ENCODE measurements at regions not wholly inside any gene's neighbourhood (a gene's known extent, or its start where the extent isn't known, plus 50 kb on each side); places are given as distances from the start of the nearest gene placed in this dataset.
"Not testable (repeated sequence)": the region's sequence is repeated elsewhere in the genome, so short reads cannot be mapped to it uniquely, and the experiment has no call there.

DNA sequence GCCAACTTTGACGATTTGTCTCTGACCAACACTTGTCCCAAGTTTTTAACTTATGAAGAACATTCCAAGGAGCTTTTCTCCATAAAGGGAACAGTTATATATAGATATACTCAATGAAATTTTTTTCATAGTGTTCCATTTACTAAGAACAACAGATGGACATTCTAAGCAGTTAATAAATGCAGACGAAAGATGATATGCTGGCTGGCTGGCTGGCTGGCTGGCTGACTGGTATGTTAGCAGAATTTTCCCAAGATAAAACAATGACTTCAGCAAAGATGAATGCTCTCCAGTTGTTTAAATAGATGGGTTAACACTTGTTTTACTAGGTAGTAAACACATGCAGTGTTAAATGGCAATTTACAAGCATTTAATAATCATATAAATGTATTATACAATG is 62.2 kb downstream of the SPANXN3 start:
- intact Hi-C loops (cut with micrococcal nuclease) = no loop called here

DNA sequence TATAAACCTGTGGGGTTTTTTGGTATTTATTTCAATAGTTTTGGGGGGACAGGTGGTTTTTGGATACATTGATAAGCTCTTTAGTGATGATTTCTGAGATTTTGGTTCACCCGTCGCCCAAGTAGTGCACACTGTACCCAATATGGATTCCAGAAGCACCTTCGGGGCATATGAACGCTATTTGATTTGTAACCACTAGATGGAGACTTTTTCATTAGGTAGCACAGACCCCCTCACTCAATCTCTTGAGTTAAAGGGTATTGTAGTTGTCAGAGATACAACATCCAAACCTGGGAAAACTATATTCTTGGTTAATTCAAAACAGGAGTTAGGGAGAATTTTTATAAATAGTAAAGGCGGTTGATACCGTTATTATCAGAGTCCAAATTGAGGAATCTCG is 79.8 kb downstream of the SPANXN3 start:
- intact Hi-C loops (cut with micrococcal nuclease) = loop anchor here (5.0 kb wide), 1 partner anchor 1755 kb away; no protein-coding TSS in a partner anchor

- intact Hi-C loops (cut with micrococcal nuclease) = loop anchor here (5.0 kb wide), 1 partner anchor 1756 kb away; no protein-coding TSS in a partner anchor
Measured at GRCh38 chrX:143435916-143436315, 81.4 kb downstream of the SPANXN3 start.

DNA sequence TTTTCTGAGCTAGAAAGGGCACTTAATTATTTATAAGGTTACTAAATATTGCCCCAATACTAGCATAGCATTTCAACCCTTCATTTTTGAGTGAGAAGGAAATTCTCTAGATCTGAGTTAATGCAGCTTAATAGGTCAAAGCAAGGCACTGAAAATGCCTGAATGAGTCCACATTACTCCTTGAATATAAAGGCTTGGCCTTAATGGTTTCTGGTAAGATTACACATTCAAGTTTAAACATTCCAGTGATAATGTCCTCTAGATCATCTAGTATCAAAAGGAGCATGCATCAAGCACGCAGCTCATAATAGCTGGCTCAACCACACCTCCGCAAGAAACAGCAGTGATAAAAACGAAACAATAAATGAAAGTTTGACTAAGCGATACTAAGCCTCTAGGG is 87.5 kb downstream of the SPANXN3 start:
- intact Hi-C loops (cut with micrococcal nuclease) = no loop called here

- intact Hi-C loops (cut with micrococcal nuclease) = no loop called here
Measured at GRCh38 chrX:143429131-143429530, 88.1 kb downstream of the SPANXN3 start.

GRCh38 chrX:143401160-143401559 is 116.1 kb downstream of the SPANXN3 start:
- intact Hi-C loops (cut with micrococcal nuclease) = no loop called here

DNA sequence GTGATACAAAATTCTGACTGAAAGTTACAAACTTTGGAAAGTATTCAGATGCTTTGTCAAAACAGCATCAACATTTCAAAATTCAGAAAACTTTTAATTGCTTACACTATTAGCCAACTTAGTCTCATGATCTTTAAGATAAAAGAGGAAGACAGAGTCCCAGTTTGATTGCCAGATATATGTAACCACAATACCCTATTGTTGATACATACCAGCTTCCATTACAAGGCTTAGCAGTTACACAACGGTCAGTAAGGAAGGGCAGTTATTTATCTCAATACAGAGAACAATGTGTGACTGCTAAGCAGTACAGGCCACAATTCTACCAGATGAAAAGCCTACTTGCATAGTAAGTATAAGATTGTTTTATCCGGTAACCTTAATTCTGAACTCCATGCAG is 138.4 kb downstream of the SPANXN3 start:
- intact Hi-C loops (cut with micrococcal nuclease) = no loop called here

GRCh38 chrX:143363419-143363818 is 153.9 kb downstream of the SPANXN3 start:
- intact Hi-C loops (cut with micrococcal nuclease) = no loop called here

DNA sequence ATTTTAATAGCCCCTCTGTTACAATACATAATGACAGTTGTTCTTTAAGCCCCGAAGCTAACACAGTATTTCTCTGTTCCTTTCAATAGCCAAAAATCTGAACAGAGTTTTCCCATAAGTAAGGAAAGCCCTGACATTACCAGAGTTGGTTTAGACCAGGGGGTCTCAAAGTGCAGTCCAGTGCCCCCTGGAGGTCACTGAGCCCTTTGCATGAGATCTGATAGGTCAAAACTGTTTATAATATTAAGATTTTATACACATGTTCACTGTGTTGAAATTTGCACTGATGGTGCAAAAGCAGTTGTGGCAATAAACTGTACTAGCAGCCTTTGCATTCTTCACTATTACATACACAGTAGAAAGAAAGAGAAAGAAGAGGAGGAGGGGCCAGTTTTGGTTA is 177.1 kb downstream of the SPANXN3 start:
- intact Hi-C loops (cut with micrococcal nuclease) = no loop called here

- intact Hi-C loops (cut with micrococcal nuclease) = no loop called here
Measured at GRCh38 chrX:143336261-143336660, 181.0 kb downstream of the SPANXN3 start.

- intact Hi-C loops (cut with micrococcal nuclease) = no loop called here
Measured at GRCh38 chrX:143319526-143319925, 197.7 kb downstream of the SPANXN3 start.

DNA sequence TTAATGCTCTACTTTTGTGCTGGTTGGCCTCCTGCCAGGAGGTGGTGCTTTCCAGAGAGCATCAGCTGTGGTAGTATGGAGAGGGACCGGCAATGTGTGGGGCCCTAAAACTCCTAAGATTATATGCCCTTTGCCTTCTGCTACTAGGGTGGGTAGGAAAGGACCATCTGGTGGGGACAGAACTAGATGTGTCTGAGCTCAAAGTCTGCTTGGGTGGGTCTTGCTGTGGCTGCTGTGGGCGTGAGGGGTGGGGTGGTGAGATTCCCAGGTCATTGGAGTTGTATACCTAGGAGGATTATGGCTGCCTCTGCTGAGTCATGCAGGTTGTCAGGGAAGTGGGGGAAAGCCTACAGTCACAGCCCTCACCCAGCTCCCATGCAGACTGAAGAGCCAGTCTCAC is 198.4 kb downstream of the SPANXN3 start:
- intact Hi-C loops (cut with micrococcal nuclease) = not testable (repeated sequence)

DNA sequence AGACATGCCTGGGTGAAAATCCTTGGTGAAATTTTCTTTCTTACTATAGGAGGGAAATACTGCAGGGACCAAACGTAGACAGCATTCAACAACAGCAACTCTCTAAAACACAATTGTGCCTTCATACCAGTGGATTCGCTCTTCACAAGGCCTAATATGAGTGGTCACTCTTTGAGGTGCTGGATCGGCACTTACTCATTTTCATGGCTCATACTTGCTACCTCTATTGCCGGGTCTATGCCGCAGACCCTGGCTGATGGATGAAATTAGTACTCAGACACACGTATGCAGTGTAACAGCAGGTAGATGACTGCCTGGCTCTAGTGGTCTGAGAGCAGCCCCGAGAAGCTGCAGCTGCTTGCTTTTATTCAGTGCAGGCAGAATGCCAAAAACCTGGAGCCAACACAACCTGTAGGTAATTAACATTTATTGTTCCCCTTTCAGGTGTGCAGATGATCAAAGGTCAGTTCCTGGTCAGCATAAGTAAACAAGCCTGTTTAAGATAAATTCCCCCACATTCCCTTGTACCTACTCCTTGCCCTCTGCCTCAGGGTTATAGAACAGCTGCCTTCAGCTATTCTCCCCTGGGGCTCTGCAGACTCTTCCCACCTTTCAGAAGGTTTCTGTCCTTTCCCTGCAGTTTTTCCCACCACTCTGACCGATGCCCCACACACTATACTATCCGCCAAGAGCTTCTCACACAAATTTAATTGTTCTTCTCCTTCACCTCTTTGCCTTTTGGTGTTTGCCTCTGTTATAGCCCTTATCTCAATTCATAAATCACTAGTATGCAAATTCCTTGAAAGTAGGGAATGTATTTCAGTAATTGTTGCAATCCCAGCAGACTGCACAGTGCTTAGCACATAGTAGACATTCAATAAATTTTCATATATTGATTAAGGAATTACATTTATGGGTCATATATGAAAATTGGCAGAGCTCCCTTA is 210.0 kb downstream of the SPANXN3 start:
- intact Hi-C loops (cut with micrococcal nuclease) = no loop called here

GRCh38 chrX:143304518-143304917 is 212.8 kb downstream of the SPANXN3 start:
- intact Hi-C loops (cut with micrococcal nuclease) = no loop called here

DNA sequence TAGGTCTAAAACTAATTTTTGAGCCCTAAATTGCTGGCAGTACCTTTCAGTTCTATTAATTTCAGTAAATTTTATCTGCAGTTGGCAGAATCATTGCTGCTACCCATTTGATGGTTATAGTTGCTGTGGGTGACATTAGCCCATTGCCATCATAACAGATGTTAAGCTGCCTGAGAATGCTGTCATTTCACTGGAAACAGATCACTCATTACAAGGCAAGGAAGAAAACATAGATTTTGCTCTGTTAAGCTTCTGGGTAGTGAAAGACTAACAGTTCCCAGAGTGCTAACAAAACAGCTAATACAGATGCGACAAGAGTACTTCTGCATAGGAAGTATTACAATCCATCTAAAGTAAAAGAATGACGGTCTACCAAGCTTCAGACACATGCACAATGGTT is 213.2 kb downstream of the SPANXN3 start:
- intact Hi-C loops (cut with micrococcal nuclease) = no loop called here

- intact Hi-C loops (cut with micrococcal nuclease) = no loop called here
Measured at GRCh38 chrX:143298663-143299241, 218.5 kb downstream of the SPANXN3 start.

- intact Hi-C loops (cut with micrococcal nuclease) = no loop called here
Measured at GRCh38 chrX:143296521-143296920, 220.8 kb downstream of the SPANXN3 start.

- intact Hi-C loops (cut with micrococcal nuclease) = no loop called here
Measured at GRCh38 chrX:143287236-143287635, 230.0 kb downstream of the SPANXN3 start.

DNA sequence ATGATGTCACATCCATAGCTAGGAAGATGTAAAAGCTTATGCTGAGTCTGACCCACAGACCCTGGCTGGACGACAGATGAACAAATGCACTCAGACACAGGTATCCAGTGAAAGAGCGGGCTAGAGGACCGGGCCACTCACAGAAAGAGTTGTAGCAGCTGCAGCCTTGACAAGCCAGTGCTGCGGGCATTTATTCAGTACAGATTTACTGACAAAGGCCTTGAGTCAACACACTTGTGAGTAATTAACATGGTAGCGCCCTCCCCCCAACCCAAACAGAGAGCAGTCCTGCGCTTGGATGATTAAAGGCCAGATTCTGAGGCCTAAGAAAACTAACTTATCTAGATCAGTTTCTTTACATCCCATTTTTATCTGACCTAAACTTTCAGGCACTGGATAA is 244.6 kb downstream of the SPANXN4 start:
- intact Hi-C loops (cut with micrococcal nuclease) = no loop called here

- intact Hi-C loops (cut with micrococcal nuclease) = not testable (repeated sequence)
Measured at GRCh38 chrX:143244593-143244992, 218.9 kb downstream of the SPANXN4 start.

DNA sequence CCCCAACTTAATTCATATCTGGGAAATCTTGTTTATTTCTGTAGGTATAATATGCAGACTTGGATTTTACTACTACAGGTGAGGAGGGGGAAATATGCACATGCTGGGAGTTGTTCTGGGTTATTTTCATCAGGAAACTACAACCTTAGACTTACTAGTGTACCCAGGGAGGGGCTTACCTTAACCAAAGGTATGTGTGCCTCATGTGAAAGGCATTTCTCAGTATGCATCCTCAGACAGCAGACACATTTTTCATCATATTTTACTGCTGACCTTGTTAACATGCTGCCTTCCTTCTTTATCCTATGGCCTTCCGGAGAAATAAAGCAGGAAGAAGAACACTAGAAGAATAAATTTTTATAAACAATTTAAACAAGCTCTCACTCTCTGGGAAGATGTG is 214.9 kb downstream of the SPANXN4 start:
- intact Hi-C loops (cut with micrococcal nuclease) = no loop called here

- intact Hi-C loops (cut with micrococcal nuclease) = no loop called here
Measured at GRCh38 chrX:143231492-143231891, 205.8 kb downstream of the SPANXN4 start.

- intact Hi-C loops (cut with micrococcal nuclease) = not testable (repeated sequence)
Measured at GRCh38 chrX:143228600-143228999, 202.9 kb downstream of the SPANXN4 start.
